Trophoblast cell (in vitro differentiated cells and primary cell): ENCODE measurements at regions not wholly inside any gene's neighbourhood (a gene's known extent, or its start where the extent isn't known, plus 50 kb on each side); places are given as distances from the start of the nearest gene placed in this dataset.

Experiments
- DNase-seq, 2 donors: peaks; one replicate each; pipeline ENCODE4 v3.0.0-alpha.2; 2016
- H2AFZ ChIP-seq: 2 replicates; pipeline ENCODE4 v1.6.1; 2013; ENCODE audit warnings: low read length, moderate library complexity, mild to moderate bottlenecking; ENCODE audit not compliant: insufficient read depth, poor library complexity
- H2AK5ac ChIP-seq: 2 replicates; pipeline ENCODE4 v1.6.1; 2013; ENCODE audit warnings: mild to moderate bottlenecking, low read length
- H2BK120ac ChIP-seq: 2 replicates; pipeline ENCODE4 v1.6.1; 2013; ENCODE audit warnings: low read length, mild to moderate bottlenecking, moderate library complexity; ENCODE audit not compliant: insufficient read depth, poor library complexity
- H2BK12ac ChIP-seq: 2 replicates; pipeline ENCODE4 v1.6.1; 2013; ENCODE audit warnings: mild to moderate bottlenecking, low read length, moderate library complexity
- H2BK5ac ChIP-seq: 2 replicates; pipeline ENCODE4 v1.6.1; 2013; ENCODE audit warnings: low read length, low read depth, moderate library complexity, mild to moderate bottlenecking; ENCODE audit not compliant: poor library complexity
- H3K14ac ChIP-seq: 2 replicates; pipeline ENCODE4 v1.6.1; 2013; ENCODE audit warnings: mild to moderate bottlenecking, low read length
- H3K18ac ChIP-seq: 2 replicates; pipeline ENCODE4 v1.6.1; 2013; ENCODE audit warnings: mild to moderate bottlenecking, low read length
- H3K23ac ChIP-seq: 2 replicates; pipeline ENCODE4 v1.6.1; 2013; ENCODE audit warnings: low read length
- H3K27ac ChIP-seq: 2 replicates; pipeline ENCODE4 v1.5.1; 2013; ENCODE audit warnings: low read depth, mild to moderate bottlenecking, inconsistent platforms, low read length, moderate library complexity
- H3K27me3 ChIP-seq: 2 replicates; pipeline ENCODE4 v1.6.1; 2013; ENCODE audit warnings: inconsistent platforms, mild to moderate bottlenecking, low read length, moderate library complexity; ENCODE audit not compliant: insufficient read depth
- H3K36me3 ChIP-seq, 2 experiments: 1 replicate in 1 of 2; 2 replicates in 1 of 2; pipeline ENCODE4 v1.6.1; 2013; ENCODE audit warnings: low read length in 2 of 2, mild to moderate bottlenecking in 2 of 2, moderate library complexity in 1 of 2; ENCODE audit not compliant: insufficient read depth in 2 of 2, control insufficient read depth in 1 of 2
- H3K4ac ChIP-seq: 2 replicates; pipeline ENCODE4 v1.6.1; 2013; ENCODE audit warnings: low read depth, mild to moderate bottlenecking, low read length, moderate library complexity
- H3K4me1 ChIP-seq, 2 experiments: 1 replicate in 1 of 2; 2 replicates in 1 of 2; pipeline ENCODE4 v1.6.1; 2013; ENCODE audit warnings: low read length in 2 of 2, mild to moderate bottlenecking in 2 of 2, moderate library complexity in 1 of 2; ENCODE audit not compliant: insufficient read depth in 2 of 2, control insufficient read depth in 1 of 2
- H3K4me2 ChIP-seq: 2 replicates; pipeline ENCODE4 v1.6.1; 2013; ENCODE audit warnings: inconsistent platforms, mild to moderate bottlenecking, low read length, moderate library complexity
- H3K4me3 ChIP-seq: 2 replicates; pipeline ENCODE4 v1.5.1; 2013; ENCODE audit warnings: mild to moderate bottlenecking, low read depth, low read length, inconsistent platforms
- H3K79me1 ChIP-seq: one replicate; pipeline ENCODE4 v1.6.1; 2013; ENCODE audit warnings: low read length
- H3K79me2 ChIP-seq: 2 replicates; pipeline ENCODE4 v1.6.1; 2013; ENCODE audit warnings: low read length, mild to moderate bottlenecking; ENCODE audit not compliant: control insufficient read depth, insufficient read depth, poor library complexity
- H3K9ac ChIP-seq: 2 replicates; pipeline ENCODE4 v1.6.1; 2013; ENCODE audit warnings: mild to moderate bottlenecking, low read length
- H3K9me3 ChIP-seq: 2 replicates; pipeline ENCODE4 v1.6.1; 2013; ENCODE audit warnings: low read depth, mild to moderate bottlenecking, control low read depth, inconsistent platforms, low read length; ENCODE audit not compliant: insufficient read depth
- H4K12ac ChIP-seq: 2 replicates; pipeline ENCODE4 v1.6.1; 2013; ENCODE audit warnings: low read depth, mild to moderate bottlenecking, low read length, moderate library complexity
- H4K8ac ChIP-seq: 2 replicates; pipeline ENCODE4 v1.6.1; 2013; ENCODE audit warnings: low read depth, mild to moderate bottlenecking, low read length, moderate library complexity
- H4K91ac ChIP-seq: one replicate; pipeline ENCODE4 v1.6.1; 2013; ENCODE audit warnings: low read depth, mild to moderate bottlenecking, low read length, moderate library complexity
- WGBS: extraction: QIAGEN DNeasy Blood & Tissue Kit; methylation state at CpG from one replicate; pipeline ENCODE4 v1.1.7; 2013; ENCODE audit warnings: missing lambda C conversion rate; ENCODE audit not compliant: insufficient read length, insufficient coverage; ENCODE audit errors: extremely low coverage; 5-methylcytosine and 5-hydroxymethylcytosine counted together

- Histone ChIP-seq H3K9ac (no peak overlapping the region), H3K23ac (no peak overlapping the region), H2AFZ (no peak overlapping the region), H4K91ac (no peak overlapping the region), H3K79me2 (no peaks in the 10 kb centered on the region), H3K4me3 (no peak overlapping the region), H2BK5ac (no peak overlapping the region), H3K4me1 (no peaks in the 10 kb centered on the region), H4K8ac (no peak overlapping the region), H3K27me3 (no peaks in the 10 kb centered on the region), H3K4me2 (no peak overlapping the region), H3K4ac (no peak overlapping the region), H3K9me3 (no peaks in the 10 kb centered on the region), H4K12ac (no peak overlapping the region), H3K14ac (no peak overlapping the region), H3K27ac (no peak overlapping the region), H2BK12ac (no peak overlapping the region), H3K18ac (no peak overlapping the region), H3K36me3 (no peaks in the 10 kb centered on the region), H2AK5ac (no peak overlapping the region), H3K79me1 (no peaks in the 10 kb centered on the region), H2BK120ac (no peak overlapping the region)
- DNase-seq, result no peak
Observed at GRCh38 chr2:175631245-175631623, 370.8 kb downstream of the LNPK start.

DNA sequence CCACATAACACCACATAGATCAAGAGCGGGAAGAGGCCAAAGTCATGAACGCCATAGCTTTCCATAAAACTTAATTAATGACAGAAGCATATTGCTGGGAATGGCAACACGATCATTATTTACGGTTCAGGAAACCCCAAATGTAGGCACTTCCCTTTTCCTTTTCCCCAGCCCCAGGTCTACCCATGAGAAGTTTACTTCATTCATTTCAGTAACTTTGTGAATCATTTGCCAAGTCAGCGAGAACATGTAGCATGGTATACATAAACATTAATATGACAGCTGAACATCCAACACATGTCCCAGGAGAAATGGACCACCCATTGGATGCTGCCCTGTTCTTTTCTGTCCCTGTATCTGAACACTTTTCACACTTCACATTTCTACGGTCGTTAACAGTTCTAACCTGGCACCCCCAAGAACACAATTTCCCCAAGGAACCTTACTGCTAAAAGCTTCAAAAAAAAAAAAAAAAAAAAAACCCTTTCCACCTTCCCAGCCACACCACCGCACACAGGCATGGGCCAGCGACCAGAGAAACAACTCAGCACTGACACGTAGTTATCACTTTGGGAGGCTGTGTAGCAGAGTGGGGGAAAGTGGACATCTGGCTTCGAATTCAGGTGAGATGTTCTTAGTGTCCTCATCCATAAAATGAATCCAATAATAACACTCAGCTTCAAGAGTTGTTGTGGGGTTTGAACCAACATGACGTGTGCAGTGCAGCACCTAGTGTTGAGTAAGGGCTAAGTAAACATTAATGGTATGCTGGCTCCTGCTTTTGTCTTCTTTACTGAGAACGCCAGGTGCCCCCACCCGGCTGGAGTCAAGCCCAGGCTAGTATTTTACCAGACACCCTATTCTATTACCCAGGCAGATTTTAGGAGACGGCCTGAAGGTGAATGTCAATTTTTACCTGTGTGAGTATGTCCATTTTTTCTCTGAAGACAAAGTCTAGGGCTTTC, 371.5 kb downstream of the LNPK start:
- Histone ChIP-seq H2BK12ac (no peak overlapping the region), H2BK120ac (no peak overlapping the region), H3K23ac (no peak overlapping the region), H2AK5ac (no peak overlapping the region), H3K4me1 (no peaks in the 10 kb centered on the region), H4K91ac (no peak overlapping the region), H3K27ac (no peak overlapping the region), H3K79me2 (no peaks in the 10 kb centered on the region), H3K27me3 (no peaks in the 10 kb centered on the region), H3K4me2 (no peak overlapping the region), H3K9me3 (no peaks in the 10 kb centered on the region), H4K12ac (no peak overlapping the region), H3K79me1 (no peaks in the 10 kb centered on the region), H4K8ac (no peak overlapping the region), H3K14ac (no peak overlapping the region), H3K18ac (no peak overlapping the region), H3K9ac (no peak overlapping the region), H2AFZ (no peak overlapping the region), H2BK5ac (no peak overlapping the region), H3K36me3 (no peaks in the 10 kb centered on the region), H3K4me3 (no peak overlapping the region), H3K4ac (no peak overlapping the region)
- WGBS, result no CpG with 5 or more reads among the region's 15 CpGs
- DNase-seq, result peak in 1 of 2 donors; percentile 7

DNA sequence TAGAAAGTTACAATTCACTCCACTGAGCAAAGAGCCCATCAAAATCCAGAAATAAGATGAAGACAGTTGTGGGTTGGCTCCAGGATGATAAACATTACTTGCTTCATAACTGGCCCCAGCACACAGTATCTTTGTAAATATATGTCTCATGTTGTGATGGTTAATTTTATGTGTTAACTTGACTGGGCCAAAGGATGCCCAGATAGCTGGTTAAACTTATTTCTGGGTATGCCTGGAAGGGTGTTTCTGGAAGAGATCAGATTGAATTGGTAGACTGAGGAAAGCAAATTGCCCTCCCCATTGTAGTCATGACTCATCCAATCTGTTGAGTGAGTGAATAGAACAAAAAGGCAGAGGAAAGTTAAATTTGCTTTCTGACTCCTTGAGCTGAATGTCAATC, 373.8 kb downstream of the LNPK start:
- Histone ChIP-seq H3K14ac (no peak overlapping the region), H3K36me3 (no peaks in the 10 kb centered on the region), H2AK5ac (no peak overlapping the region), H3K18ac (no peak overlapping the region), H3K23ac (no peak overlapping the region), H4K12ac (no peak overlapping the region), H3K9ac (no peak overlapping the region), H2BK5ac (no peak overlapping the region), H4K8ac (no peak overlapping the region), H3K4me2 (no peak overlapping the region), H3K79me2 (no peaks in the 10 kb centered on the region), H2BK12ac (no peak overlapping the region), H3K27ac (no peak overlapping the region), H4K91ac (no peak overlapping the region), H3K27me3 (no peaks in the 10 kb centered on the region), H3K4me3 (no peak overlapping the region), H2AFZ (no peak overlapping the region), H3K79me1 (no peaks in the 10 kb centered on the region), H3K4me1 (no peaks in the 10 kb centered on the region), H2BK120ac (no peak overlapping the region), H3K4ac (no peak overlapping the region), H3K9me3 (no peaks in the 10 kb centered on the region)
- no peak for DNase-seq

GRCh38 chr2:175627405-175627804, 374.7 kb downstream of the LNPK start:
- H3K27ac ChIP-seq, result no peak overlapping the region
- no peak overlapping the region for H2BK5ac ChIP-seq
- no peak overlapping the region for H2BK12ac ChIP-seq
- H2AFZ ChIP-seq, result no peak overlapping the region
- no peaks in the 10 kb centered on the region for H3K36me3 ChIP-seq
- H2BK120ac ChIP-seq, result no peak overlapping the region
- H3K79me2 ChIP-seq, result no peaks in the 10 kb centered on the region
- no peak overlapping the region for H3K4me3 ChIP-seq
- H3K4me1 ChIP-seq, result no peaks in the 10 kb centered on the region
- H4K12ac ChIP-seq, result no peak overlapping the region
- H3K18ac ChIP-seq, result no peak overlapping the region
- no peak overlapping the region for H3K4ac ChIP-seq
- no peak overlapping the region for H2AK5ac ChIP-seq
- H3K4me2 ChIP-seq, result no peak overlapping the region
- H3K27me3 ChIP-seq, result no peaks in the 10 kb centered on the region
- H3K9me3 ChIP-seq, result no peaks in the 10 kb centered on the region
- H4K8ac ChIP-seq, result no peak overlapping the region
- H4K91ac ChIP-seq, result no peak overlapping the region
- no peaks in the 10 kb centered on the region for H3K79me1 ChIP-seq
- no peak for DNase-seq
- no peak overlapping the region for H3K9ac ChIP-seq
- no peak overlapping the region for H3K14ac ChIP-seq
- no peak overlapping the region for H3K23ac ChIP-seq
